Psoas muscle (tissue), 7 donors: ENCODE measurements at regions not wholly inside any gene's neighbourhood (a gene's known extent, or its start where the extent isn't known, plus 50 kb on each side); places are given as distances from the start of the nearest gene placed in this dataset.

Experiments
- ATAC-seq, 4 donors: fragments of 200-7000 bp; cut with Tn5 transposase; one replicate each; pipeline ENCODE4 v1.9.1; 2020; ENCODE audit warnings: moderate library complexity in 3 of 4, mild to moderate bottlenecking in 2 of 4
- DNase-seq, 2 donors: peaks; one replicate each; pipeline ENCODE4 v3.0.0-alpha.2; 2020
- H3K27ac ChIP-seq: fragments of 200-600 bp; one replicate; pipeline ENCODE4 v1.8.0; 2022
- H3K27me3 ChIP-seq, 3 donors: fragments of 200-600 bp in 1 of 3; one replicate each; pipeline versions ENCODE4 v1.6.1 to v1.8.0; 2013 to 2022; ENCODE audit warnings: low read length in 2 of 3, mild to moderate bottlenecking in 2 of 3, moderate library complexity in 1 of 3; ENCODE audit not compliant: insufficient read depth in 3 of 3
- H3K36me3 ChIP-seq, 2 donors: fragments of 200-600 bp in 1 of 2; one replicate each; pipeline versions ENCODE4 v1.6.1 to v1.8.0; 2013 to 2022; ENCODE audit warnings: low read depth in 1 of 2, mild to moderate bottlenecking in 1 of 2, moderate library complexity in 1 of 2; ENCODE audit not compliant: insufficient read depth in 1 of 2
- H3K4me1 ChIP-seq: fragments of 200-600 bp; one replicate; pipeline ENCODE4 v1.8.0; 2022
- H3K4me3 ChIP-seq: fragments of 200-600 bp; one replicate; pipeline ENCODE4 v1.8.0; 2022; ENCODE audit warnings: mild to moderate bottlenecking
- H3K9me3 ChIP-seq: fragments of 200-600 bp; one replicate; pipeline ENCODE4 v1.8.0; 2022
- WGBS, 3 donors: extraction: QIAGEN DNeasy Blood & Tissue Kit; methylation state at CpG; one replicate each; pipeline versions ENCODE4 v1.1.6 to v1.1.7; 2013; 5-methylcytosine and 5-hydroxymethylcytosine counted together
- intact Hi-C, 2 donors: fragments of 100-400 bp; cut with DNase I; formaldehyde crosslinking; loops; one replicate each; pipeline versions ENCODE4 v1.11.0 to v1.14.2; 2022
- TF ChIP-seq, protein P1 (sequence below): fragments of 200-600 bp; IDR thresholded peaks from one replicate; pipeline ENCODE4 v1.8.0; 2022; ENCODE audit warnings: antibody characterized with exemption
- donor health status: healthy with polysubstance abuse.
- donor health status: DM: no; HTN: no; CAD: no; lungs with moderate emphysema.
- donor health status: Bipolar disorder and iron deficiency.
- donor health status: healthy.
- donor health status: DM: yes; HTN: yes; CAD: no.
- donor health status: DM: no; HTN: no; CAD: no.
- donor health status: DM: yes; HTN: yes; CAD: no.

DNA sequence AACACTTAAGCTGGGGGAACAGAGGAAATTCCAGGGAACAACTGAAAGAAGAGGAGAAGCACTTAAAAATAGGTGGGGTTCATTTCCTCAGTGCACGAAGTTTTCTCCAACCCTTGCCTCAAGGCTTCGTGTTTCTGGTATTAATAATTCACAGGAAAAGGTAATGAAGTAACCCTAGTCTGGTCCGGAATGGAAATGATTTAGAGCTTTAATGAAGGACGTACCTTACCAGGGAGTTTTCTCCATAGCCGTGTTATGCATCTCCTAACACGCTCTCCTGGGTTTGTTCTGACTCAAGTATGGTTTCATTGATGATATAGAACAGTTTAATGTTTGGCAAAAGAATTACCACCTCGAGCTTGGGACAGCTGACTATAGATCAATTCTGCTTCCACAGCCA lies 214.2 kb downstream of the MTX2 start:
- Histone ChIP-seq H3K27me3 (no peaks in the 10 kb centered on the region), H3K27ac (no peak overlapping the region), H3K9me3 (no peaks in the 10 kb centered on the region), H3K4me3 (no peak overlapping the region), H3K4me1 (no peaks in the 10 kb centered on the region), H3K36me3 (no peaks in the 10 kb centered on the region)
- intact Hi-C loops, result no loop called here
- ATAC-seq (no peak), DNase-seq (no peak)
- TF ChIP-seq, protein P1, sequence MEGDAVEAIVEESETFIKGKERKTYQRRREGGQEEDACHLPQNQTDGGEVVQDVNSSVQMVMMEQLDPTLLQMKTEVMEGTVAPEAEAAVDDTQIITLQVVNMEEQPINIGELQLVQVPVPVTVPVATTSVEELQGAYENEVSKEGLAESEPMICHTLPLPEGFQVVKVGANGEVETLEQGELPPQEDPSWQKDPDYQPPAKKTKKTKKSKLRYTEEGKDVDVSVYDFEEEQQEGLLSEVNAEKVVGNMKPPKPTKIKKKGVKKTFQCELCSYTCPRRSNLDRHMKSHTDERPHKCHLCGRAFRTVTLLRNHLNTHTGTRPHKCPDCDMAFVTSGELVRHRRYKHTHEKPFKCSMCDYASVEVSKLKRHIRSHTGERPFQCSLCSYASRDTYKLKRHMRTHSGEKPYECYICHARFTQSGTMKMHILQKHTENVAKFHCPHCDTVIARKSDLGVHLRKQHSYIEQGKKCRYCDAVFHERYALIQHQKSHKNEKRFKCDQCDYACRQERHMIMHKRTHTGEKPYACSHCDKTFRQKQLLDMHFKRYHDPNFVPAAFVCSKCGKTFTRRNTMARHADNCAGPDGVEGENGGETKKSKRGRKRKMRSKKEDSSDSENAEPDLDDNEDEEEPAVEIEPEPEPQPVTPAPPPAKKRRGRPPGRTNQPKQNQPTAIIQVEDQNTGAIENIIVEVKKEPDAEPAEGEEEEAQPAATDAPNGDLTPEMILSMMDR, result no peak
- 57 to 62% (median 59%) methylated on average over 7 of the region's 7 CpGs for WGBS, 3 donors

DNA sequence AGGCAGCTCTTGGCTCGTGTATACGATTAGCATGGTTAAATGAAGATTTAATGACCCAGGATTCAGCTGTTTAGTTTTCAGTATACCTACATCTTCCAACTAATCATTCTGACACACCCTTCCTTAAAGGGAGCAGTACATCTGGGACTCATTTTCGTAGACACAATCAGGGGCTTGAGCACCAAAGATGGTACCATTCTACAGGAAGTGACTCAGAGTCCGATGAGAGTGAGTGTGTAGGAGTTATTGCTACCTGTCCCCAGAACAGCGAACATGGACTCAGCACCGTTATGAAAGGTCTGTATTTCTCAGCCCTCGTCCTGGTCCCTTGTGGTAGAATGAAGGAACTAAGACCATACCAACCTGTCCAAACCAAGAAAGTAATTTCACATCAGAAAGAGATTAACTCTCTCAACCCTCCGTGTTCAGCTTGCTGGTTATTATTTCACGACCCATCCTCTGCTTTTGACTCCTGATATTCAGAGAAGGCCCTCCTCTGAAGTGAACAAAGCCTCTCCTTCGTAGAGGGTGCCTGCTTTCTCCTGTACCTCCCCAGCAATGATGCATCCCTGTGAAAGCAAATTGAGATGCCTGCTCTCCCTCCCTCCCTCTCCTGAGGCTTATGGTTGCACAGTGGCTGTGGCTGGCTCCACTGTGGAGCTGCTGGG lies 214.8 kb downstream of the MTX2 start:
- DNase-seq, result no peak
- intact Hi-C loops, result no loop called here
- no peak overlapping the region for H3K4me3 ChIP-seq
- WGBS, 3 donors, result 81 to 84% (median 82%) methylated on average over 10 of the region's 10 CpGs
- no peak overlapping the region for H3K27ac ChIP-seq
- H3K27me3 ChIP-seq, result no peaks in the 10 kb centered on the region
- H3K9me3 ChIP-seq, result no peaks in the 10 kb centered on the region
- no peaks in the 10 kb centered on the region for H3K4me1 ChIP-seq
- no peak for ATAC-seq
- TF ChIP-seq, protein P1, result no peak
- no peaks in the 10 kb centered on the region for H3K36me3 ChIP-seq

DNA sequence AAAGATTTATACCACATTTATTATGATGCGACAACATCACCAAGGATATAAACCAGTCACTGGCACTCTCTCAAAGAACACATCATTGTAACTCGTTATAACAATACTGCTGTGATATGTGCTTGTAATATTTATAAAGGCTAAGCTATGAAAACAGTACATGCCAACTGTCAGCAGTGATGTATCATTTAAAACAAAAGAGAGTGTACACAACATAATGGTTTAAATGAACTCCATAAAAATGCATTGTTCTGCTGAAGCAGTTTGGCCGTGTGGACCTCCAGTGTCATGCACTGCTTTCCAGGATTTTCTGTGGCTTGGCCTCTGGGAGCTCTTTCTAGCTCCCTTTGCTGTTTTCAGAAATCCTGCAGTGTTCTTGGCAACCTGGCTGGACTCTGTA lies 215.6 kb downstream of the MTX2 start:
- no peak overlapping the region for H3K27ac ChIP-seq
- no peaks in the 10 kb centered on the region for H3K36me3 ChIP-seq
- H3K9me3 ChIP-seq, result no peaks in the 10 kb centered on the region
- no peak for ATAC-seq
- 51 to 62% (median 61%) methylated on average over 3 of the region's 3 CpGs for WGBS, 3 donors
- H3K4me1 ChIP-seq, result no peaks in the 10 kb centered on the region
- no peaks in the 10 kb centered on the region for H3K27me3 ChIP-seq
- no peak for DNase-seq
- no peak overlapping the region for H3K4me3 ChIP-seq
- intact Hi-C loops, result no loop called here
- TF ChIP-seq, protein P1, result no peak

DNA sequence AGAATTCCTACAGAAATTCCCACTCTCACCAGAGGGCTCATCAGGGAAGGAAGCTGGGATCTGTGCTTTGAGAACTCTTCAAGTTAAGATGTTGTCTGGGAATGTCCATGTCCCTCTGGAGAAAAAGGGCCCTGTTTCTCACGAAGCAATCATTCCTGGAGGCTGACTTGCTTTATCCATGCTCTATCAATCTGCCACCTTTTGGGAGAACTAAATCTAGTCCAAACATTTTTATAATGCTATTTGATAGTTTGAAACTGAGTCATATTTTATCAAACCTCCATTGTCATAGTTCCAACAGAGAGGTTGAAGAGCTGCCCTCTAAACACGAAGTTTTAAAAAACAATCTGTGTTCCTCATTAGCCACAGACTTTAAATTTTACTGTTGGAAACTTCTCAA lies 219.2 kb downstream of the MTX2 start:
- H3K4me1 ChIP-seq, result peaks cover 8% of the 10 kb centered on the region
- ATAC-seq (no peak), DNase-seq (no peak)
- 55 to 72% (median 58%) methylated on average over 2 of the region's 2 CpGs for WGBS, 3 donors
- intact Hi-C loops, result no loop called here
- no peaks in the 10 kb centered on the region for H3K36me3 ChIP-seq
- TF ChIP-seq, protein P1, result no peak
- no peak overlapping the region for H3K4me3 ChIP-seq
- peaks cover 0 to 4% (median 0%) of the 10 kb centered on the region in 3 donors for H3K27me3 ChIP-seq
- no peaks in the 10 kb centered on the region for H3K9me3 ChIP-seq
- no peak overlapping the region for H3K27ac ChIP-seq
